GM12874 (cell line): ENCODE measurements at regions not wholly inside any gene's neighbourhood (a gene's known extent, or its start where the extent isn't known, plus 50 kb on each side); places are given as distances from the start of the nearest gene placed in this dataset.

Experiments
- CTCF ChIP-seq: IDR thresholded peaks from 2 replicates; pipeline ENCODE4 v1.5.1; 2011; ENCODE audit warnings: low read depth, mild to moderate bottlenecking, control low read depth, low read length, moderate library complexity; ENCODE audit not compliant: insufficient read depth

- no peak for TF ChIP-seq CTCF
Observed at GRCh38 chr15:91603384-91604080, 250.0 kb upstream of the SLCO3A1 start.

- TF ChIP-seq CTCF, result no peak
Observed at GRCh38 chr15:91604122-91604521, 249.4 kb upstream of the SLCO3A1 start.

- TF ChIP-seq CTCF, result no peak
Observed at GRCh38 chr15:91605576-91605975, 247.9 kb upstream of the SLCO3A1 start.

GRCh38 chr15:91609231-91609630, 244.3 kb upstream of the SLCO3A1 start:
- TF ChIP-seq CTCF, result no peak

- TF ChIP-seq CTCF, result no peak
Observed at GRCh38 chr15:91609966-91610365, 243.5 kb upstream of the SLCO3A1 start.

GRCh38 chr15:91611561-91612323, 241.8 kb upstream of the SLCO3A1 start:
- no peak for TF ChIP-seq CTCF

- no peak for TF ChIP-seq CTCF
Observed at GRCh38 chr15:91620229-91620628, 233.3 kb upstream of the SLCO3A1 start.
